Loucy (cell line): ENCODE measurements at regions not wholly inside any gene's neighbourhood (a gene's known extent, or its start where the extent isn't known, plus 50 kb on each side); places are given as distances from the start of the nearest gene placed in this dataset.

Experiments
- H2AFZ ChIP-seq: fragments of 200-600 bp; sonication (generic); 2 replicates; pipeline ENCODE4 v1.6.0; 2016; ENCODE audit warnings: antibody characterized with exemption, mild to moderate bottlenecking, low read length, moderate library complexity
- H3F3A ChIP-seq: fragments of 200-600 bp; 2 replicates; pipeline ENCODE4 v1.6.0; 2016; ENCODE audit warnings: antibody characterized with exemption, low read depth, mild to moderate bottlenecking
- H3K27me3 ChIP-seq: fragments of 200-600 bp; sonication (generic); 2 replicates; pipeline ENCODE4 v1.6.1; 2014; ENCODE audit warnings: low read length, mild to moderate bottlenecking; ENCODE audit not compliant: insufficient read depth, poor library complexity, severe bottlenecking
- H3K36me3 ChIP-seq: fragments of 200-600 bp; sonication (generic); 2 replicates; pipeline ENCODE4 v1.6.1; 2016; ENCODE audit warnings: low read length; ENCODE audit not compliant: insufficient read depth
- H3K4me1 ChIP-seq: fragments of 200-600 bp; sonication (generic); 2 replicates; pipeline ENCODE4 v1.5.1; 2014; ENCODE audit warnings: low read length, mild to moderate bottlenecking; ENCODE audit not compliant: insufficient read depth, poor library complexity, severe bottlenecking
- H3K4me2 ChIP-seq: fragments of 200-600 bp; sonication (generic); 2 replicates; pipeline ENCODE4 v1.6.0; 2014; ENCODE audit warnings: antibody characterized with exemption, low read length, low read depth, mild to moderate bottlenecking; ENCODE audit not compliant: poor library complexity, severe bottlenecking
- H3K4me3 ChIP-seq: fragments of 200-600 bp; sonication (generic); 2 replicates; pipeline ENCODE4 v1.5.1; 2014; ENCODE audit warnings: low read length, mild to moderate bottlenecking, mixed read lengths; ENCODE audit not compliant: poor library complexity, severe bottlenecking
- H3K79me2 ChIP-seq: fragments of 200-600 bp; sonication (generic); 2 replicates; pipeline ENCODE4 v1.6.1; 2014; ENCODE audit warnings: low read length; ENCODE audit not compliant: insufficient read depth
- H3K9ac ChIP-seq: fragments of 200-600 bp; sonication (generic); 2 replicates; pipeline ENCODE4 v1.6.0; 2014; ENCODE audit warnings: mild to moderate bottlenecking, low read depth, low read length, moderate library complexity; ENCODE audit not compliant: poor library complexity, severe bottlenecking
- H3K9me2 ChIP-seq: fragments of 200-600 bp; sonication (generic); replicated peaks from 2 replicates; pipeline ENCODE4 v1.6.1; 2016; ENCODE audit warnings: low read depth, low read length, mixed read lengths
- H3K9me3 ChIP-seq: fragments of 200-600 bp; sonication (generic); 2 replicates; pipeline ENCODE4 v1.6.1; 2014; ENCODE audit warnings: mild to moderate bottlenecking, antibody characterized with exemption, low read length, low read depth; ENCODE audit not compliant: insufficient read depth
- H4K20me1 ChIP-seq: fragments of 200-600 bp; sonication (generic); 2 replicates; pipeline ENCODE4 v1.6.0; 2014; ENCODE audit warnings: antibody characterized with exemption, low read length, mild to moderate bottlenecking; ENCODE audit not compliant: insufficient read depth, poor library complexity, severe bottlenecking
- CTCF ChIP-seq: fragments of 200-600 bp; sonication (generic); conservative IDR thresholded peaks from 2 replicates; pipeline ENCODE4 v1.5.1; 2014; ENCODE audit warnings: mild to moderate bottlenecking, antibody characterized with exemption, low read length
- EZH2phosphoT487 ChIP-seq: fragments of 200-600 bp; IDR thresholded peaks from 2 replicates; pipeline ENCODE4 v1.6.1; 2018; ENCODE audit warnings: antibody characterized with exemption, mild to moderate bottlenecking, moderate library complexity, borderline replicate concordance

GRCh38 chr3:150268426-150269391 lies 139.4 kb upstream of the TSC22D2 start:
- H3K79me2 ChIP-seq = no peaks in the 10 kb centered on the region
- H3K9me3 ChIP-seq = no peaks in the 10 kb centered on the region
- H3K27me3 ChIP-seq = no peaks in the 10 kb centered on the region
- no peaks in the 10 kb centered on the region for H4K20me1 ChIP-seq
- no peak for TF ChIP-seq EZH2phosphoT487
- TF ChIP-seq CTCF = no peak
- no peaks in the 10 kb centered on the region for H3K9me2 ChIP-seq
- no peak overlapping the region for H3K4me2 ChIP-seq
- H3K4me1 ChIP-seq = no peaks in the 10 kb centered on the region
- no peak overlapping the region for H3K9ac ChIP-seq
- H2AFZ ChIP-seq = peak overlapping the region; percentile 55; the same call in 1 of the 2 replicates
- H3K4me3 ChIP-seq = no peak overlapping the region
- H3K36me3 ChIP-seq = no peaks in the 10 kb centered on the region
- H3F3A ChIP-seq = no peaks in the 10 kb centered on the region

- H3K9me3 ChIP-seq = no peaks in the 10 kb centered on the region
- no peaks in the 10 kb centered on the region for H3K4me1 ChIP-seq
- no peaks in the 10 kb centered on the region for H3K36me3 ChIP-seq
- H3F3A ChIP-seq = no peaks in the 10 kb centered on the region
- TF ChIP-seq EZH2phosphoT487 (no peak), CTCF (no peak)
- no peak overlapping the region for H3K4me2 ChIP-seq
- H3K27me3 ChIP-seq = no peaks in the 10 kb centered on the region
- no peak overlapping the region for H3K4me3 ChIP-seq
- no peaks in the 10 kb centered on the region for H3K79me2 ChIP-seq
- H3K9me2 ChIP-seq = no peaks in the 10 kb centered on the region
- no peaks in the 10 kb centered on the region for H4K20me1 ChIP-seq
- no peak overlapping the region for H2AFZ ChIP-seq
- no peak overlapping the region for H3K9ac ChIP-seq
Measured at GRCh38 chr3:150267288-150267687, 140.8 kb upstream of the TSC22D2 start.

DNA sequence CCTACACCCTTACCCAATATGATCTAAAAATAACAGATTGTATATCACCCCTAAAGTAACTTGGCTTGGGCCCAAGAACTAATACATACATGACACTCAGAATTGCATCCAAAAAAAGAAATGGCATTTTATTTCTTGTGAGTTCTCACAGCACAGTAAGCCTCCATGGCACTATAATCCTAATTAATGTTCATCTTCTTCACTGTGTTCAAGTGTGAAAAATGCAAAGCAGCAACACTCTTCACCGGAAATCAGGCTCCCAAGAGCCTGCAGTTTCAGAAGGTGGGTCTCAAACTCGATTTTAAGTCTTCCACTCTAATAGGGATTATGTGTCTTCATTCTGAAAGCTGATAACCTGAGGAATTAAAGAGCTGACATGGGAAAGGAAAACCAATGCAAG lies 142.8 kb upstream of the TSC22D2 start:
- H3K4me2 ChIP-seq = no peak overlapping the region
- no peaks in the 10 kb centered on the region for H3K36me3 ChIP-seq
- H3K9ac ChIP-seq = no peak overlapping the region
- no peaks in the 10 kb centered on the region for H3K4me1 ChIP-seq
- no peaks in the 10 kb centered on the region for H3K9me2 ChIP-seq
- no peak overlapping the region for H3K4me3 ChIP-seq
- no peaks in the 10 kb centered on the region for H4K20me1 ChIP-seq
- TF ChIP-seq CTCF (no peak), EZH2phosphoT487 (no peak)
- no peaks in the 10 kb centered on the region for H3K9me3 ChIP-seq
- H3F3A ChIP-seq = no peaks in the 10 kb centered on the region
- no peaks in the 10 kb centered on the region for H3K27me3 ChIP-seq
- H3K79me2 ChIP-seq = no peaks in the 10 kb centered on the region
- no peak overlapping the region for H2AFZ ChIP-seq
